Fibroblast of skin of back (primary cell): ENCODE measurements at regions not wholly inside any gene's neighbourhood (a gene's known extent, or its start where the extent isn't known, plus 50 kb on each side); places are given as distances from the start of the nearest gene placed in this dataset.
"Not testable (repeated sequence)": the region's sequence is repeated elsewhere in the genome, so short reads cannot be mapped to it uniquely, and the experiment has no call there.

Experiments used
- DNase-seq: peaks from one replicate; pipeline ENCODE4 v3.0.0-alpha.2; 2013

GRCh38 chr6:101114703-101115102 is 233.6 kb upstream of the ASCC3 start:
- DNase-seq: peak; percentile 61

- no peak for DNase-seq
Measured at GRCh38 chr6:101116337-101116736, 235.2 kb upstream of the ASCC3 start.

- no peak for DNase-seq
Measured at GRCh38 chr6:101117393-101118135, 236.4 kb upstream of the ASCC3 start.

GRCh38 chr6:101118136-101118396 is 236.9 kb upstream of the ASCC3 start:
- DNase-seq: peak; percentile 12

GRCh38 chr6:101120747-101121146 is 239.6 kb upstream of the ASCC3 start:
- DNase-seq: no peak

GRCh38 chr6:101125380-101125971 is 244.3 kb upstream of the ASCC3 start:
- no peak for DNase-seq

GRCh38 chr6:101126501-101126900 is 245.4 kb upstream of the ASCC3 start:
- DNase-seq: no peak

- no peak for DNase-seq
Measured at GRCh38 chr6:101129851-101130250, 248.7 kb upstream of the ASCC3 start.

GRCh38 chr6:101146389-101146788 is 247.1 kb upstream of the GRIK2 start:
- DNase-seq: peak; percentile 76

GRCh38 chr6:101150226-101150625 is 243.3 kb upstream of the GRIK2 start:
- no peak for DNase-seq

GRCh38 chr6:101157638-101158037 is 235.9 kb upstream of the GRIK2 start:
- DNase-seq: not testable (repeated sequence)

GRCh38 chr6:101163611-101164010 is 229.9 kb upstream of the GRIK2 start:
- no peak for DNase-seq

GRCh38 chr6:101167638-101168037 is 225.9 kb upstream of the GRIK2 start:
- DNase-seq: no peak

- not testable (repeated sequence) for DNase-seq
Measured at GRCh38 chr6:101171049-101171448, 222.5 kb upstream of the GRIK2 start.

GRCh38 chr6:101178748-101179147 is 214.8 kb upstream of the GRIK2 start:
- peak; percentile 16 for DNase-seq

GRCh38 chr6:101181006-101181405 is 212.5 kb upstream of the GRIK2 start:
- no peak for DNase-seq

- not testable (repeated sequence) for DNase-seq
Measured at GRCh38 chr6:101188285-101188798, 205.2 kb upstream of the GRIK2 start.

GRCh38 chr6:101195588-101195987 is 197.9 kb upstream of the GRIK2 start:
- peak; percentile 95 for DNase-seq

GRCh38 chr6:101199441-101199840 is 194.1 kb upstream of the GRIK2 start:
- DNase-seq: no peak

GRCh38 chr6:101202867-101203374 is 190.6 kb upstream of the GRIK2 start:
- no peak for DNase-seq

GRCh38 chr6:101203664-101204063 is 189.8 kb upstream of the GRIK2 start:
- DNase-seq: no peak

GRCh38 chr6:101208152-101208551 is 185.4 kb upstream of the GRIK2 start:
- DNase-seq: no peak

GRCh38 chr6:101212640-101213039 is 180.9 kb upstream of the GRIK2 start:
- DNase-seq: no peak

GRCh38 chr6:101222007-101222406 is 171.5 kb upstream of the GRIK2 start:
- DNase-seq: no peak
